HFF-Myc (cell line): ENCODE measurements at regions not wholly inside any gene's neighbourhood (a gene's known extent, or its start where the extent isn't known, plus 50 kb on each side); places are given as distances from the start of the nearest gene placed in this dataset.
"Not testable (repeated sequence)": the region's sequence is repeated elsewhere in the genome, so short reads cannot be mapped to it uniquely, and the experiment has no call there.

Experiments used
- DNase-seq: peaks from one replicate; pipeline ENCODE4 v3.0.0-alpha.2; 2011; ENCODE audit warnings: low read depth; ENCODE audit errors: extremely low read depth
- H3K4me3 ChIP-seq: replicated peaks from 2 replicates; pipeline ENCODE4 v1.5.1; 2011; ENCODE audit warnings: low read depth, mild to moderate bottlenecking, control low read depth, low read length
- CTCF ChIP-seq: IDR thresholded peaks from 2 replicates; pipeline ENCODE4 v1.5.1; 2012; ENCODE audit warnings: mild to moderate bottlenecking, low read depth, low read length, control low read depth; ENCODE audit errors: missing control alignments

GRCh38 chr15:77889009-77889806 is 188.3 kb downstream of the TBC1D2B start:
- no peak for DNase-seq
- no peak overlapping the region for H3K4me3 ChIP-seq
- TF ChIP-seq CTCF: no peak

GRCh38 chr15:77887563-77888429 is 189.7 kb downstream of the TBC1D2B start:
- H3K4me3 ChIP-seq, DNase-seq: not testable (repeated sequence)

- no peak for TF ChIP-seq CTCF
- DNase-seq: no peak
- H3K4me3 ChIP-seq: no peak overlapping the region
Measured at GRCh38 chr15:77886805-77887448, 190.6 kb downstream of the TBC1D2B start.

GRCh38 chr15:77885877-77886500 is 191.5 kb downstream of the TBC1D2B start:
- not testable (repeated sequence) for H3K4me3 ChIP-seq, DNase-seq

GRCh38 chr15:77883012-77883411 is 194.5 kb downstream of the TBC1D2B start:
- DNase-seq, H3K4me3 ChIP-seq: not testable (repeated sequence)

- H3K4me3 ChIP-seq: no peak overlapping the region
- no peak for TF ChIP-seq CTCF
- DNase-seq: no peak
Measured at GRCh38 chr15:77881950-77882349, 195.6 kb downstream of the TBC1D2B start.

- not testable (repeated sequence) for H3K4me3 ChIP-seq, DNase-seq
Measured at GRCh38 chr15:77881535-77881934, 196.0 kb downstream of the TBC1D2B start.

- DNase-seq: not testable (repeated sequence)
- H3K4me3 ChIP-seq: peak overlapping the region; percentile 38
Measured at GRCh38 chr15:77879466-77879865, 198.0 kb downstream of the TBC1D2B start.
